Peyer's patch (tissue), 4 donors: ENCODE measurements at regions not wholly inside any gene's neighbourhood (a gene's known extent, or its start where the extent isn't known, plus 50 kb on each side); places are given as distances from the start of the nearest gene placed in this dataset.

ENCODE experiments used
- CTCF ChIP-seq, 6 experiments: fragments of 450-650 bp in 4 of 6; fragments of 200-600 bp in 2 of 6; sonication (generic) in 1 of 6; IDR thresholded peaks; one replicate each; pipeline ENCODE4 v1.5.1; 2017 to 2019; ENCODE audit warnings: antibody characterized with exemption in 6 of 6, mild to moderate bottlenecking in 3 of 6, moderate library complexity in 1 of 6
- POLR2A ChIP-seq, 2 donors: fragments of 450-650 bp; IDR thresholded peaks; one replicate each; pipeline ENCODE4 v1.5.1; 2017; ENCODE audit warnings: antibody characterized with exemption in 2 of 2, mild to moderate bottlenecking in 2 of 2, moderate library complexity in 2 of 2

GRCh38 chr21:14718951-14719350 is 172.8 kb upstream of the SAMSN1 start:
- TF ChIP-seq POLR2A (IDR thresholded peaks at IDR 0.05): no peak
- TF ChIP-seq CTCF (IDR thresholded peaks at IDR 0.05): no peak
